ENCODE measurements at regions not wholly inside any gene's neighbourhood (a gene's known extent, or its start where the extent isn't known, plus 50 kb on each side); places are given as distances from the start of the nearest gene placed in this dataset.

DNA sequence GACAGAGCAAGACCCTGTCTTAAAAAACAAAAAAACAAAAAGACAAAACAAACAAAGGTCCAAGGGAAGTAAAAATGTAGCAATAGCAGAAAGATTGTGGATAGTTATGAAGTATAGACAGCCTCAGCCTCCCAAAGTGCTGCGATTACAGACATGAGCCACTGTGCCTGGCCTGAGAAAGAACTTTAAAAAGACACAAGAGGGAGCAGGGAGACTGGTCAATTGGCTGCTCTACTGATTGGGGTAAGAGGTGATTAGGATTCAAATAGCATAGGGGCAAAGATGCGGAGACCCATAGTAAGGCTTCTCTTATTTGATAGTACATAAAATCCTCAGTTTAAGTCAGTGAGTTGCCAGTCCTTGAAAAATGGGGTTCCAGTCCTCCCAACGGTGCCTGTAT lies 518.2 kb upstream of the GOT2 start:
- no peak for TF ChIP-seq GATA2 (IDR thresholded peaks at IDR 0.05; ENCODE audit: low read depth, low read length)
- TF ChIP-seq GATA3 (IDR thresholded peaks at IDR 0.05; ENCODE audit: low read depth, low read length) = no peak

Measured in SH-SY5Y (cell line).